Astrocyte (in vitro differentiated cells and primary cell): ENCODE measurements at regions not wholly inside any gene's neighbourhood (a gene's known extent, or its start where the extent isn't known, plus 50 kb on each side); places are given as distances from the start of the nearest gene placed in this dataset.

Experiments used
- DNase-seq: peaks from one replicate; pipeline ENCODE4 v3.0.0-alpha.2; 2010; ENCODE audit warnings: low read depth
- FAIRE-seq: peaks from 2 replicates; lab custom pipeline; 2011; peaks lifted over from hg19 to GRCh38; lab: Jason Lieb, UNC
- H2AFZ ChIP-seq: 2 replicates; pipeline ENCODE4 v1.6.0; 2012; ENCODE audit warnings: low read depth, low read length, inconsistent platforms
- H3K27ac ChIP-seq: 2 replicates; pipeline ENCODE4 v1.5.1; 2011; ENCODE audit warnings: low read depth, low read length, inconsistent platforms
- H3K27me3 ChIP-seq: 2 replicates; pipeline ENCODE4 v1.6.0; 2011; ENCODE audit warnings: low read length, inconsistent platforms; ENCODE audit not compliant: insufficient read depth
- H3K36me3 ChIP-seq: 2 replicates; pipeline ENCODE4 v1.5.1; 2011; ENCODE audit warnings: low read length, inconsistent platforms; ENCODE audit not compliant: insufficient read depth
- H3K4me1 ChIP-seq: 2 replicates; pipeline ENCODE4 v1.5.1; 2011; ENCODE audit warnings: low read length, inconsistent platforms; ENCODE audit not compliant: insufficient read depth
- H3K4me2 ChIP-seq: 2 replicates; pipeline ENCODE4 v1.6.0; 2012; ENCODE audit warnings: low read length, inconsistent platforms
- H3K4me3 ChIP-seq: 2 replicates; pipeline ENCODE4 v1.5.1; 2011; ENCODE audit warnings: low read depth, mild to moderate bottlenecking, low read length, inconsistent platforms; ENCODE audit not compliant: insufficient read depth
- H3K79me2 ChIP-seq: 2 replicates; pipeline ENCODE4 v1.6.0; 2012; ENCODE audit warnings: mild to moderate bottlenecking, low read length, inconsistent platforms; ENCODE audit not compliant: insufficient read depth
- H3K9ac ChIP-seq: 2 replicates; pipeline ENCODE4 v1.6.0; 2012; ENCODE audit warnings: mild to moderate bottlenecking, low read length, inconsistent platforms
- H3K9me3 ChIP-seq: 2 replicates; pipeline ENCODE4 v1.5.1; 2012; ENCODE audit warnings: low read depth, mild to moderate bottlenecking, low read length, inconsistent platforms; ENCODE audit not compliant: insufficient read depth
- H4K20me1 ChIP-seq: 2 replicates; pipeline ENCODE4 v1.6.0; 2012; ENCODE audit warnings: low read length, inconsistent platforms; ENCODE audit not compliant: insufficient read depth
- H3K27ac Mint-ChIP-seq: one replicate; pipeline ENCODE4 v1.8.0; 2021; ENCODE audit warnings: mild to moderate bottlenecking, mixed read lengths; ENCODE audit not compliant: unreplicated experiment
- H3K27me3 Mint-ChIP-seq: one replicate; pipeline ENCODE4 v1.8.0; 2021; ENCODE audit warnings: low read depth, mixed read lengths; ENCODE audit not compliant: unreplicated experiment
- H3K36me3 Mint-ChIP-seq: one replicate; pipeline ENCODE4 v1.8.0; 2021; ENCODE audit warnings: low read depth, mixed read lengths; ENCODE audit not compliant: unreplicated experiment
- H3K4me1 Mint-ChIP-seq: one replicate; pipeline ENCODE4 v1.8.0; 2021; ENCODE audit warnings: low read depth, mixed read lengths; ENCODE audit not compliant: unreplicated experiment
- H3K4me3 Mint-ChIP-seq: one replicate; pipeline ENCODE4 v1.8.0; 2021; ENCODE audit warnings: mild to moderate bottlenecking, moderate library complexity, mixed read lengths; ENCODE audit not compliant: unreplicated experiment
- H3K9me3 Mint-ChIP-seq: one replicate; pipeline ENCODE4 v1.8.0; 2021; ENCODE audit warnings: mild to moderate bottlenecking, mixed read lengths; ENCODE audit not compliant: unreplicated experiment
- EZH2 ChIP-seq: IDR thresholded peaks from 2 replicates; pipeline ENCODE4 v1.6.1; 2012; ENCODE audit warnings: mild to moderate bottlenecking, low read length, inconsistent platforms; ENCODE audit not compliant: insufficient read depth
- TF ChIP-seq, protein P1 (sequence below): IDR thresholded peaks from 2 replicates; pipeline ENCODE4 v1.5.1; 2011; ENCODE audit warnings: low read depth, mild to moderate bottlenecking, inconsistent platforms, low read length, moderate library complexity; ENCODE audit not compliant: insufficient read depth

DNA sequence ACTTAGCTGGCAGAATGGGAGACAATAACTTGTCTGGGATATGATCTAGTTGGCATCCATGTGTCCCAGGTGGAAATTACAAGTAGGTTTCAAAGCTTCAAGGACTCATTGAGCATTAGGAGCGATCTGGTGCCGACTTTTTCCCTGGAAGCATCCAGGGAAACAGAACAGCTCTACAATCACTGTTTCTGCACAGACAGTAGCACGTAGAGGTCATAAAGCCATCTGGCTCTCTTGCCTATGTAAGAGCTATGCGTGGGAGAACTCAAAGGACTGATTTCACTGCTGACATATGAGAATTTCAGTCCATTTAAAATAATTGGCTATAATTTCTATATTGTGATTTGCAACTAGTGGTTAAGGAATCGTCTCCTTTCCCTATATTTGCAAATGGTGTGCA lies 791.7 kb downstream of the REEP3 start:
- H3K36me3 ChIP-seq: no peaks in the 10 kb centered on the region
- no peak for TF ChIP-seq EZH2
- TF ChIP-seq, protein P1, sequence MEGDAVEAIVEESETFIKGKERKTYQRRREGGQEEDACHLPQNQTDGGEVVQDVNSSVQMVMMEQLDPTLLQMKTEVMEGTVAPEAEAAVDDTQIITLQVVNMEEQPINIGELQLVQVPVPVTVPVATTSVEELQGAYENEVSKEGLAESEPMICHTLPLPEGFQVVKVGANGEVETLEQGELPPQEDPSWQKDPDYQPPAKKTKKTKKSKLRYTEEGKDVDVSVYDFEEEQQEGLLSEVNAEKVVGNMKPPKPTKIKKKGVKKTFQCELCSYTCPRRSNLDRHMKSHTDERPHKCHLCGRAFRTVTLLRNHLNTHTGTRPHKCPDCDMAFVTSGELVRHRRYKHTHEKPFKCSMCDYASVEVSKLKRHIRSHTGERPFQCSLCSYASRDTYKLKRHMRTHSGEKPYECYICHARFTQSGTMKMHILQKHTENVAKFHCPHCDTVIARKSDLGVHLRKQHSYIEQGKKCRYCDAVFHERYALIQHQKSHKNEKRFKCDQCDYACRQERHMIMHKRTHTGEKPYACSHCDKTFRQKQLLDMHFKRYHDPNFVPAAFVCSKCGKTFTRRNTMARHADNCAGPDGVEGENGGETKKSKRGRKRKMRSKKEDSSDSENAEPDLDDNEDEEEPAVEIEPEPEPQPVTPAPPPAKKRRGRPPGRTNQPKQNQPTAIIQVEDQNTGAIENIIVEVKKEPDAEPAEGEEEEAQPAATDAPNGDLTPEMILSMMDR: no peak
- DNase-seq (no peak), FAIRE-seq (no peak)
- H3K27me3 ChIP-seq: no peaks in the 10 kb centered on the region
- Mint-ChIP-seq H3K4me3 (no peak overlapping the region), H3K4me1 (no peaks in the 10 kb centered on the region), H3K9me3 (no peaks in the 10 kb centered on the region), H3K27me3 (no peaks in the 10 kb centered on the region), H3K27ac (no peak overlapping the region), H3K36me3 (no peaks in the 10 kb centered on the region)
- no peaks in the 10 kb centered on the region for H3K79me2 ChIP-seq
- no peaks in the 10 kb centered on the region for H3K9me3 ChIP-seq
- no peak overlapping the region for H2AFZ ChIP-seq
- H4K20me1 ChIP-seq: no peaks in the 10 kb centered on the region
- no peak overlapping the region for H3K27ac ChIP-seq
- no peaks in the 10 kb centered on the region for H3K4me1 ChIP-seq
- H3K4me2 ChIP-seq: no peak overlapping the region
- no peak overlapping the region for H3K4me3 ChIP-seq
- no peak overlapping the region for H3K9ac ChIP-seq

DNA sequence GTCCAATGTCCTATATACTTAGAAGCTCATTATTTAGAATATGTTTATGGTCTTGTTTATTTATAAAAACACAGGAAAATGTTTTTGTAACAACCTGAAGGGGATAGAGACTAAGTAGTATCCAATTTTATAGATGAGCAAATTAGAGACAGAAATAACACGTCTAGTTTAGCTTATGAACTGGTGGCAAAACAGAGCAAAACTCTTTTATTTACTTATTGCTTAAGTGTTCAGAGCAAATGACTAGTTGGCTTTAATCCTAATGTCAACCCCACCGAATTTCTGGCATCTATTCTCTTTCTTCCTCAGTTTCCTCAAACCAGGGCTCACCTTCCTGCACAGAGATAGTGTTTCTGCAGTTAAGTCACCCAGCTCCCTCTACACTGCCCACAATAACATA lies 792.8 kb downstream of the REEP3 start:
- Mint-ChIP-seq H3K9me3 (no peaks in the 10 kb centered on the region), H3K4me1 (no peaks in the 10 kb centered on the region), H3K36me3 (no peaks in the 10 kb centered on the region), H3K27me3 (no peaks in the 10 kb centered on the region), H3K4me3 (no peak overlapping the region), H3K27ac (no peak overlapping the region)
- Histone ChIP-seq H3K27me3 (no peaks in the 10 kb centered on the region), H3K36me3 (no peaks in the 10 kb centered on the region), H2AFZ (no peak overlapping the region), H3K4me1 (no peaks in the 10 kb centered on the region), H3K79me2 (no peaks in the 10 kb centered on the region), H4K20me1 (no peaks in the 10 kb centered on the region), H3K4me2 (no peak overlapping the region), H3K9ac (no peak overlapping the region), H3K27ac (no peak overlapping the region), H3K4me3 (no peak overlapping the region), H3K9me3 (no peaks in the 10 kb centered on the region)
- no peak for TF ChIP-seq EZH2
- TF ChIP-seq, protein P1: no peak
- FAIRE-seq (no peak), DNase-seq (no peak)

DNA sequence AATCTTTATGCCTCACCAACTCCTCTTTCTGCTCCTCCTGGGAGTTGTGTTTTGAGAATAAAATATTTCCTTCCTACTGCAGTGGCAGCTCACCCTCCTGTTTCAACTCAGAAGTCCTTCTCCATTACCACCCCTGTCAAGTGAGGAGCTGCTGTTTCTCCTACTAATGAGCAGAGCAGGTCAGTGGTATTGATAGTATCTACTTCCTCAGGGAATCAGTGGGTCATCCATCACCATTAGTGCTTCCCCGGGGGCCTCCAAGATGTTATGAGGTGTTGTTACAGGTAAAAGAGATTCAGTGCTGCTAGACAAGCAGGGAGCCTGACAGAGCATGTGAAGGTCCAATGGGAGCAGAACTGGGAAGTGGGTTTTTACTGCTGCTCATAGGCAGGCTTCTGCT lies 795.2 kb downstream of the REEP3 start:
- DNase-seq (no peak), FAIRE-seq (no peak)
- Histone ChIP-seq H4K20me1 (no peaks in the 10 kb centered on the region), H3K27me3 (no peaks in the 10 kb centered on the region), H3K27ac (no peak overlapping the region), H3K4me1 (no peaks in the 10 kb centered on the region), H3K4me2 (no peak overlapping the region), H3K36me3 (no peaks in the 10 kb centered on the region), H3K9me3 (no peaks in the 10 kb centered on the region), H3K4me3 (no peak overlapping the region), H3K9ac (no peak overlapping the region), H2AFZ (no peak overlapping the region), H3K79me2 (no peaks in the 10 kb centered on the region)
- Mint-ChIP-seq H3K4me1 (peaks cover 5% of the 10 kb centered on the region), H3K4me3 (no peak overlapping the region), H3K27me3 (no peaks in the 10 kb centered on the region), H3K9me3 (no peaks in the 10 kb centered on the region), H3K36me3 (no peaks in the 10 kb centered on the region), H3K27ac (no peak overlapping the region)
- TF ChIP-seq, protein P1: no peak
- TF ChIP-seq EZH2: no peak
